Thyroid gland (tissue), 4 donors: ENCODE measurements at regions not wholly inside any gene's neighbourhood (a gene's known extent, or its start where the extent isn't known, plus 50 kb on each side); places are given as distances from the start of the nearest gene placed in this dataset.

ENCODE experiments used
- DNase-seq, 2 donors: peaks; one replicate each; pipeline ENCODE4 v3.0.0-alpha.2; 2019
- H3K27ac ChIP-seq, 3 donors: fragments of 200-600 bp; sonication (generic); 1 replicate in 2 of 3; 2 replicates in 1 of 3; pipeline ENCODE4 v1.5.1; 2016 to 2019; ENCODE audit warnings: mild to moderate bottlenecking in 1 of 3, moderate library complexity in 1 of 3
- H3K27me3 ChIP-seq: fragments of 200-600 bp; sonication (generic); one replicate; pipeline ENCODE4 v1.5.1; 2019
- H3K36me3 ChIP-seq, 2 donors: fragments of 200-600 bp; sonication (generic); one replicate each; pipeline ENCODE4 v1.5.1; 2016 to 2019
- H3K4me1 ChIP-seq, 2 donors: fragments of 200-600 bp; sonication (generic); one replicate each; pipeline ENCODE4 v1.5.1; 2017 to 2019
- H3K4me3 ChIP-seq, 3 donors: fragments of 200-600 bp; sonication (generic); replicated peaks in 1 of 3; 1 replicate in 2 of 3; 2 replicates in 1 of 3; pipeline ENCODE4 v1.5.1; 2016; ENCODE audit warnings: mild to moderate bottlenecking in 1 of 3
- H3K9me3 ChIP-seq: fragments of 200-600 bp; sonication (generic); one replicate; pipeline ENCODE4 v1.5.1; 2017
- CTCF ChIP-seq, 6 experiments: fragments of 200-600 bp in 3 of 6; fragments of 450-650 bp in 3 of 6; sonication (generic) in 3 of 6; IDR thresholded peaks; one replicate each; pipeline ENCODE4 v1.5.1; 2016 to 2019; ENCODE audit warnings: antibody characterized with exemption in 6 of 6, mild to moderate bottlenecking in 2 of 6, inconsistent platforms in 1 of 6, moderate library complexity in 1 of 6
- POLR2A ChIP-seq, 2 donors: fragments of 450-650 bp; IDR thresholded peaks; one replicate each; pipeline ENCODE4 v1.6.1; 2017; ENCODE audit warnings: antibody characterized with exemption in 2 of 2, mild to moderate bottlenecking in 2 of 2, moderate library complexity in 1 of 2
- WGBS, 2 donors: methylation state at CpG; one replicate each; pipeline ENCODE4 v1.1.5; 2017; 5-methylcytosine and 5-hydroxymethylcytosine counted together
- intact Hi-C: fragments of 100-400 bp; cut with DNase I; formaldehyde crosslinking; loops from one replicate; pipeline ENCODE4 v1.15.1; 2023

- DNase-seq, result no peak
- H3K4me1 ChIP-seq, result peaks cover 15 to 22% of the 10 kb centered on the region in 2 donors
- H3K27ac ChIP-seq, result no peak overlapping the region
- H3K9me3 ChIP-seq, result no peaks in the 10 kb centered on the region
- no peaks in the 10 kb centered on the region for H3K36me3 ChIP-seq
- TF ChIP-seq POLR2A (IDR thresholded peaks at IDR 0.05), result no peak
- H3K27me3 ChIP-seq, result no peaks in the 10 kb centered on the region
- no peak overlapping the region for H3K4me3 ChIP-seq
- intact Hi-C loops, result no loop called here
Observed at GRCh38 chr2:173841110-173841509, 124.1 kb downstream of the SP3 start.

DNA sequence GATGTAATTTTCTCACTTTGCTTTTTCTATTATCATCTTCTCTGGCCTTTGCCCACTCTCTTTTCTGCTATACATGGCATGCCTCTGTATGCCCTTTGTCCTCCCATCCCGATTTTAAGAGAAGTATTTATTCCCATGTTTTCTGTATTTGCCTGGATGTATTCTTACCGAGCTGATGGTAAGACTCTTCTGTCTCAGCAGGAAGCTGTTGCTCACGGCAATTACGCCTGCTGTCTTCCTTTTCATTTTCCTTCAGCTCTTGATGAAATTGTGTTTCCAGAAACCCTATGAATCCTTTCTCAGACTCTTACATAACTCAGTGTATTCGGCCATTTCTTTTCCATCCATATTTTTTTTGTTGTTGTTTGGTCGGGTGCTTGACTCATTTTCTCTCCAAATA, 121.6 kb downstream of the SP3 start:
- Histone ChIP-seq H3K36me3 (no peaks in the 10 kb centered on the region), H3K4me3 (no peak overlapping the region), H3K27ac (peak overlapping the region; percentile 39 to 50 (median 40)), H3K27me3 (no peaks in the 10 kb centered on the region), H3K9me3 (no peaks in the 10 kb centered on the region), H3K4me1 (peaks cover 22% of the 10 kb centered on the region in 2 donors)
- TF ChIP-seq CTCF (IDR thresholded peaks at IDR 0.05) (no peak), POLR2A (IDR thresholded peaks at IDR 0.05) (no peak)
- WGBS, 2 donors, result 75 to 78% methylated on average over 6 of the region's 6 CpGs
- no peak for DNase-seq
- intact Hi-C loops, result no loop called here

- Histone ChIP-seq H3K27ac (no peak overlapping the region), H3K4me3 (no peak overlapping the region), H3K9me3 (no peaks in the 10 kb centered on the region), H3K4me1 (peaks cover 23 to 40% of the 10 kb centered on the region in 2 donors), H3K27me3 (no peaks in the 10 kb centered on the region), H3K36me3 (no peaks in the 10 kb centered on the region)
- intact Hi-C loops, result loop anchor here (5.0 kb wide), 1 partner anchor 264 kb away; no protein-coding TSS in a partner anchor
- 48 to 56% methylated on average over 9 of the region's 9 CpGs for WGBS, 2 donors
- TF ChIP-seq POLR2A (IDR thresholded peaks at IDR 0.05), result no peak
- TF ChIP-seq CTCF (IDR thresholded peaks at IDR 0.05), result no peak
- peak in 1 of 2 donors; percentile 52 for DNase-seq
Observed at GRCh38 chr2:173851141-173851641, 114.0 kb downstream of the SP3 start.

- DNase-seq, result peak; percentile 67 to 73
- Histone ChIP-seq H3K27ac (peak overlapping the region in 1 of 3 donors; percentile 63), H3K4me1 (peaks cover 45 to 59% of the 10 kb centered on the region in 2 donors), H3K27me3 (no peaks in the 10 kb centered on the region), H3K4me3 (no peak overlapping the region), H3K9me3 (no peaks in the 10 kb centered on the region), H3K36me3 (no peaks in the 10 kb centered on the region)
- TF ChIP-seq POLR2A (IDR thresholded peaks at IDR 0.05), result no peak
- TF ChIP-seq CTCF (IDR thresholded peaks at IDR 0.05), result no peak
- intact Hi-C loops, result loop anchor here (5.0 kb wide), 1 partner anchor 267 kb away; no protein-coding TSS in a partner anchor
- 40 to 62% methylated on average over 6 of the region's 6 CpGs for WGBS, 2 donors
Observed at GRCh38 chr2:173854141-173854540, 111.0 kb downstream of the SP3 start.

- TF ChIP-seq CTCF (IDR thresholded peaks at IDR 0.05) (no peak), POLR2A (IDR thresholded peaks at IDR 0.05) (no peak)
- H3K36me3 ChIP-seq, result no peaks in the 10 kb centered on the region
- 77 to 78% methylated on average over 5 of the region's 5 CpGs for WGBS, 2 donors
- intact Hi-C loops, result loop anchor here (5.0 kb wide), 1 partner anchor 268 kb away; no protein-coding TSS in a partner anchor
- no peaks in the 10 kb centered on the region for H3K9me3 ChIP-seq
- peaks cover 45 to 61% of the 10 kb centered on the region in 2 donors for H3K4me1 ChIP-seq
- DNase-seq, result peak in 1 of 2 donors; percentile 47
- no peak overlapping the region for H3K4me3 ChIP-seq
- H3K27ac ChIP-seq, result peak overlapping the region in 2 of 3 donors; percentile 59 to 63
- no peaks in the 10 kb centered on the region for H3K27me3 ChIP-seq
Observed at GRCh38 chr2:173854840-173855239, 110.3 kb downstream of the SP3 start.
